ENCODE measurements at regions not wholly inside any gene's neighbourhood (a gene's known extent, or its start where the extent isn't known, plus 50 kb on each side); places are given as distances from the start of the nearest gene placed in this dataset.
"Not testable (repeated sequence)": the region's sequence is repeated elsewhere in the genome, so short reads cannot be mapped to it uniquely, and the experiment has no call there.

DNA sequence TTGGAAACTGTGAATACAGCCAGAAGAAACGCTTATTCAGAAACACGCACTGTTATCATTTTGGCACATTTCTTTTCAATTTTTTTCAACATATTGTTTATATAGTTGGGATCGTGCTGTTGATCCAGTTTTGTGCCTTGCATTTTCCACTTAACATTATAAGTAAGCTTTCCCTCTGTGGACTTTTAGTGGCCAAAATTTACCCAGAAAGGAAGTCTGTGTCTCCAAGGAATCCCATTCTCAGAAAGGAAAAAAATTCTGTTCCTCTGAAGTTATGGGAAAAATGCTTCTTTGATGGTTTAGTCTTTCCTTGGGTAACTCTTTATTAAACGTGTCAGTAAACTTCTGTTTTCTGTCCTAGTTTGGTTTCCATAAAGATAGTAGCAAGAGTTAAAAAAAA is 280.0 kb downstream of the REEP3 start:
- Mint-ChIP-seq H3K4me1 (peaks cover 5% of the 10 kb centered on the region), H3K27me3 (peaks cover 4% of the 10 kb centered on the region), H3K4me3 (no peak overlapping the region), H3K36me3 (no peaks in the 10 kb centered on the region), H3K27ac (no peak overlapping the region), H3K9me3 (no peaks in the 10 kb centered on the region)
- ATAC-seq (ENCODE audit: low read depth) = no peak
- no peak for DNase-seq (ENCODE audit: low spot score in 2 of 2)

DNA sequence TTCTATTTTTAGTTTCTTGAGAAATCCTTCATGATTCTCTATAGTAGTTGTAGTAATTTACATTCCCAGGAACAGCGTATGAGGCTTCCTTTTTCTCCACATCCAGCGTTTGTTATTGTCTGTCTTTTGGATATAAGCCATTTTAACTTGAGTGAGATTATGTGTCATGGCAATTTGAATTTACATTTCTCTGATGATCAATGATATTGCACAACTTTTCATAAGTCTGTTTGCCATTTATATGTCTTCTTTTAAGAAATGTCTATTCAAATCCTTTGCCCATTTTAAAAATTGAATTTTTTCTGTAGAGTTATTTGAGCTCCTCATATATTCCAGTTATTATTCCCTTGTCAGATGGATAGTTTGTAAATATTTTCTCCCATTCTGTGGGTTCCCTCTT is 285.1 kb downstream of the REEP3 start:
- Mint-ChIP-seq H3K4me1 (no peaks in the 10 kb centered on the region), H3K27ac (no peak overlapping the region), H3K9me3 (peaks cover 2% of the 10 kb centered on the region), H3K27me3 (peaks cover 2% of the 10 kb centered on the region), H3K4me3 (no peak overlapping the region), H3K36me3 (no peaks in the 10 kb centered on the region)
- ATAC-seq (ENCODE audit: low read depth) = no peak
- no peak for DNase-seq (ENCODE audit: low spot score in 2 of 2)

DNA sequence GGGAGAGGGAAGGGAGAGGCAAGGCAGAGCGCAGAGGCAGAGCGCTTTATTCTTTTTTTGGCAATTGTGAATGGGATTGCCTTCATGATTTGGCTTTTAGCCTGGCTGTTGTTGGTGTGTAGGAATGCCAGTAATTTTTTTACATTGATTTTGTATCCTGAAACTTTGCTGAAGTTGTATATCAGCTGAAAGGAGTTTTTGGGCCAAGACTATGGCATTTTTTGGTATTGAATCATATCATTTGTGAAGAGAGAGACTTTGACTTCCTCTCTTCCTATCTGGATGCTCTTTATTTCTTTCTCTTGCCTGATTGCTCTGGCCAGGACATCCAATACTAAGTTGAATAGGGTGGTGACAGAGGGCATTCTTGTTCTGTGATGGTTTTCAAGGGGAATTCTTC is 291.3 kb downstream of the REEP3 start:
- Mint-ChIP-seq H3K4me3 (no peak overlapping the region), H3K4me1 (no peaks in the 10 kb centered on the region), H3K27ac (no peak overlapping the region), H3K36me3 (no peaks in the 10 kb centered on the region), H3K9me3 (no peaks in the 10 kb centered on the region), H3K27me3 (peaks cover 2% of the 10 kb centered on the region)
- DNase-seq (ENCODE audit: low spot score in 2 of 2) = no peak
- ATAC-seq (ENCODE audit: low read depth) = no peak

DNA sequence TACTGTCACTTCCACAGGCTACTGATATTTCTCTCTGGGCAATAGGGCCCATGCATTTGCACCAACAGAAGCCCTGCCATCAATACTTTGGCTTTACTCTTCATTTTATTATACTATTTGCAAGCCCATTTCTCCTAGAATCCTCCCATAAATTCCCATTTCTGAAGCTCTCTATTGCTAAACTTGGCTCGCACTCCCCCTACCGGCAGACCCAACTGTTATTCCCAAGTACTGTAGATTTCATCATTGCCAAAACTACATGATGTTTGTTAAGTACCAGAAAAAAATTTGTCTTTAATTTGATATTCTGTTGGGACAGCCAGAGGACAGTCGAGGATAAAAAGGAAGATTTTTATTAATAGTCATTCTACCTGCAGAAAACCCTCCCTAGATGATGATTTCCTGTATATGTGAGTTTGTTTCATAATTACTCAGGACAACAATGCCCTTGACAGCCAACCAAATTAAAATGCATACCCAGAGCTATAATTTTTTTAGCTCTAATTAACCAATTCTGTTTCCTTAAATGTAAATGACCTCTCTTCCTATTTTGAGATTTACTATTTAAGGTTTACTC is 298.6 kb downstream of the REEP3 start:
- no peak for ATAC-seq (ENCODE audit: low read depth)
- Mint-ChIP-seq H3K4me3 (no peak overlapping the region), H3K27ac (no peak overlapping the region), H3K36me3 (no peaks in the 10 kb centered on the region), H3K27me3 (peaks cover 10% of the 10 kb centered on the region), H3K4me1 (no peaks in the 10 kb centered on the region), H3K9me3 (no peaks in the 10 kb centered on the region)
- no peak for DNase-seq (ENCODE audit: low spot score in 2 of 2)

DNA sequence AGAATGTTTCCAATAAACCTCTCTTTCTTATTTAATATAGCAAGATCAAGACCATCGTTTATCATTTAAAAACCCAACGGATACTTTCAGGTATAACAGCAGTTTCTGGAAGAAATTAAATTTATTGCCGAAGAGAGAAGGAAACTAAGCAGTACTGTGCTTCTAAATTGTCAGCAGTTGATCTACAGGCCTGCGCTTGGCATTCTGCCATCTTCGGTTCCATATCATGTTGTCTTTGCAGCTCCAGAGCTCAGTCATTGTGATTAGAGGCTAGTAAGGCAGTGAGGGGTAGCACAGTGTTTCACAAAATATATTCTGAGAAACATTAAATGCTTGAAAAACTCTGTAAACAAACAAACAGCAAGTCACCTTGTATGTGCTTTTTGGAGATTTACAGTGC is 301.3 kb downstream of the REEP3 start:
- no peaks in the 10 kb centered on the region for H3K36me3 Mint-ChIP-seq
- no peak for ATAC-seq (ENCODE audit: low read depth)
- H3K27ac Mint-ChIP-seq = no peak overlapping the region
- H3K9me3 Mint-ChIP-seq = no peaks in the 10 kb centered on the region
- H3K27me3 Mint-ChIP-seq = peaks cover 10% of the 10 kb centered on the region
- H3K4me3 Mint-ChIP-seq = no peak overlapping the region
- peaks cover 3% of the 10 kb centered on the region for H3K4me1 Mint-ChIP-seq
- DNase-seq (ENCODE audit: low spot score in 2 of 2) = no peak

DNA sequence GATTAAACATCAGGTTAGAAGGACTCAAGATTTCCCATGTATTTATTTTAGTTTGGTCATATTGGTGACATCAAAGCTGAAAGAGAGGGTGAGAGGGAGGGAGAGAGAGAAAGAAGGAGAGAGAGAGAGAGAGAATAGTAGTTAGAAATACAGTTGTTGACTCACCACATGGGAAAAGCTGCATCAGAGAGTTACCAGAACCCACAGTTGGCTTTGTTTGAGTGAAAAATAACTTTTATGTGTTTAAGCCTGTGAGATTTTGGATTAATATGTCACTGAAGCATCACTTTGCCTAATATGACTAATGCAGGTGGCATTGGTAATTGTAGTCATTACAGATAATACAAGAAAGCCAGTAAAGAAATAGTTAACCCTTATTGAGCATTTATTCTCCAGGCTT is 303.9 kb downstream of the REEP3 start:
- ATAC-seq (ENCODE audit: low read depth) (no peak), DNase-seq (ENCODE audit: low spot score in 2 of 2) (no peak)
- H3K27ac Mint-ChIP-seq = no peak overlapping the region
- H3K36me3 Mint-ChIP-seq = no peaks in the 10 kb centered on the region
- H3K4me3 Mint-ChIP-seq = no peak overlapping the region
- H3K9me3 Mint-ChIP-seq = no peaks in the 10 kb centered on the region
- peaks cover 9% of the 10 kb centered on the region for H3K27me3 Mint-ChIP-seq
- peaks cover 3% of the 10 kb centered on the region for H3K4me1 Mint-ChIP-seq

DNA sequence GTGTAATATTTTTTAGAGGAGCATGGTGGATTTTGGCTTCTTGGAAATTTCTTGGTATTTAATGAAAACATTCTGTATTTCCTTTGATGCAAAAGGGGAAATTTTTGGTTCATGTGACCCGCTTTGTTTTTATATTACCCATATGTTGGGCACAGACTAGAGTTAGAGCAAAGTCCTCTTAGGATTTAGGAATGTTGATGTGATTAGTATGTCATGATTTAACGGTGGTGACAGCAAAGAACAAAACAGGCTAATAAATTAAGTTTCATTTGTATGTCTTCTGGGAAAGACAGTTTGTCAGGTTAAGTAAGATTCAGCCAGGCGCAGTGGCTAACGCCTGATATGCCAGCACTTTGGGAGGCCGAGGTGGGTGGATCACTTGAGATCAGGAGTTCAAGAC is 304.6 kb downstream of the REEP3 start:
- Mint-ChIP-seq H3K36me3 (no peaks in the 10 kb centered on the region), H3K4me3 (no peak overlapping the region), H3K9me3 (no peaks in the 10 kb centered on the region), H3K27ac (no peak overlapping the region), H3K27me3 (peaks cover 9% of the 10 kb centered on the region), H3K4me1 (peaks cover 3% of the 10 kb centered on the region)
- no peak for ATAC-seq (ENCODE audit: low read depth)
- DNase-seq (ENCODE audit: low spot score in 2 of 2) = no peak

DNA sequence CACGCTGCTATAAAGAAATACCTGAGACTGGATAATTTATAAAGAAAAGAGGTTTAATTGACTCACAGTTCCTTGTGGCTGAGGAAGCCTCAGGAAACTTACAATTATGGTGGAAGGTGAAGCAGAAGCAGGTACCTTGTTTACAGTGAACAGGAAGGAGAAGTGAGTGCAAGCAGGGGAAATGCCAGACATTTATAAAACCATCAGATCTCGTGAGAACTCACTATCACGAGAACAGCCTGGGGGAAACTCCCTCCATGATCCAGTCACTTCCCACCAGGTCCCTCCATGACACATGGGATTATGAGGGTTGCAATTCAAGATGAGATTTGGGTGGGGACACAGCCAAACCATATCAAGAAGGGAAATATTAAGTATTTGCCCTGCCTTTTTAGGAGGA is 305.8 kb downstream of the REEP3 start:
- not testable (repeated sequence) for H3K36me3 Mint-ChIP-seq; H3K4me1 Mint-ChIP-seq; H3K9me3 Mint-ChIP-seq; H3K4me3 Mint-ChIP-seq; H3K27me3 Mint-ChIP-seq; DNase-seq (ENCODE audit: low spot score in 2 of 2)
- peak; percentile 63 for ATAC-seq (ENCODE audit: low read depth)
- peak overlapping the region; percentile 5 for H3K27ac Mint-ChIP-seq

DNA sequence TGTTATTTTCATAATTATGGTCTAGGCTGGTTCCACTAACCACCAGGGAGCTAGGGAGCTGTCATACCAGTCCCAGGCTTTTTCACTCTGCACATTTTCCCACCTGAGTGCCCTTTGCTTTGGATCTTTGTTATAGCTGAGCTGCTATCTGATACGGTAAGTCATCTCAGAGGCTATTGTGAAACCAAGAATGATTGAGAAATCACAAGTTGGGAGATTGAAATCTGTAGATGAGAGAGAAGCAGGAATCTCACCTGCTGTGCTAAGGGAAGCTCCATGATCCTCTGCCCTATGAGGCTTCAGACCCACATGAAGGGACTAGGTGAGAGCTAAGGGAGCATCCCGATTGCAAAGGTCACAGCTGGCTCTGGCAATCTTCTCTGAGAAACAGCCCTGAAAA is 307.8 kb downstream of the REEP3 start:
- no peaks in the 10 kb centered on the region for H3K9me3 Mint-ChIP-seq
- H3K27me3 Mint-ChIP-seq = peaks cover 5% of the 10 kb centered on the region
- H3K4me1 Mint-ChIP-seq = peaks cover 3% of the 10 kb centered on the region
- ATAC-seq (ENCODE audit: low read depth) = no peak
- no peak overlapping the region for H3K4me3 Mint-ChIP-seq
- H3K27ac Mint-ChIP-seq = no peak overlapping the region
- DNase-seq (ENCODE audit: low spot score in 2 of 2) = no peak
- H3K36me3 Mint-ChIP-seq = no peaks in the 10 kb centered on the region

DNA sequence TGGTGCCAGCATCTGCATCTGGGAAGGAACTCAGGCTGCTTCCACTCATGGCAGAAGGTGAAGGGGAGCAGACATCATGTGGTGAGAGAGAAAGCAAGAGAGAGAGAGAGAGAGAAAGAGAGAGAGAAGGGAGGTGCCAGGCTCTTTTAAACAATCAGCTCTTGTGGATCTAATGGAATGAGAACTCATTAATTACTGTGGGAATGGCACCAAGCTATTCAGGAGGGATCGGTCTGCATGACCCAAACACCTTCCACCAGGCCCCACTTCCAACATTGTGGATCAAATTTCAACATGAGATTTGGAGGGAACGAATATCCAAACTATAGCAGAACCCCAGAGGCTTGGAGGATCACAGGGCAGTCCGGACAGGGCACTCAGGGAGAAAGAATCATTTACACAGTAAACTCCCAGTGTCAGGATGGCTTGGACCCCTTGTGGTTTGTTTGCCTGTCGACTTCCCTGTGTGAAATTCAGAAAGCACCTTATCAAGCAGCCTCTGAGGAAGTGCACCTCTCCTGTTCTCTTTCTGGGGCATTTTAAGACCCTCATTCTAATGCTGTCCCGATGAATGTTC is 308.5 kb downstream of the REEP3 start:
- peaks cover 3% of the 10 kb centered on the region for H3K4me1 Mint-ChIP-seq
- H3K9me3 Mint-ChIP-seq = no peaks in the 10 kb centered on the region
- no peak overlapping the region for H3K4me3 Mint-ChIP-seq
- DNase-seq (ENCODE audit: low spot score in 2 of 2) (no peak), ATAC-seq (ENCODE audit: low read depth) (no peak)
- H3K36me3 Mint-ChIP-seq = no peaks in the 10 kb centered on the region
- peaks cover 5% of the 10 kb centered on the region for H3K27me3 Mint-ChIP-seq
- H3K27ac Mint-ChIP-seq = no peak overlapping the region

DNA sequence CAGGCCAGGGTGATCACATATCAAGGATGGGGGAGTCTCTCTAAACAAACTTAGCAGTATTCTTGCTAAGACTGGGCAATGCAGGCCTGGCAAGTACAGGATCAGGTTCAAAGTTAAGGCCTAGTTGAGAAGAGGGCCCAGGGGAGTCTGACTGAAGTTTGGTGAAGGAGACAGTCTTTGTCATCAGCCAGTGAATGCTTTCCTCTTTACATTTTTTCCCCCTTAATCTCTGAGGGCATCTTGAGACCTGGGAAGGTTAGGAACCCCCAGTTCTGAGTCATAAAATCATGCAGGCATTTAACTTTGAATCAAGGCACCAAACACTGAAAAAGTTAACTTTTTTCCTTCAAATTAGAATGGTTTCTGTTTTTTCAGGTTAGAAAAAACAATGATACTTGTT is 311.5 kb downstream of the REEP3 start:
- H3K27me3 Mint-ChIP-seq = peaks cover 7% of the 10 kb centered on the region
- H3K4me3 Mint-ChIP-seq = no peak overlapping the region
- ATAC-seq (ENCODE audit: low read depth) = no peak
- no peaks in the 10 kb centered on the region for H3K4me1 Mint-ChIP-seq
- no peaks in the 10 kb centered on the region for H3K9me3 Mint-ChIP-seq
- no peaks in the 10 kb centered on the region for H3K36me3 Mint-ChIP-seq
- no peak overlapping the region for H3K27ac Mint-ChIP-seq
- no peak for DNase-seq (ENCODE audit: low spot score in 2 of 2)

DNA sequence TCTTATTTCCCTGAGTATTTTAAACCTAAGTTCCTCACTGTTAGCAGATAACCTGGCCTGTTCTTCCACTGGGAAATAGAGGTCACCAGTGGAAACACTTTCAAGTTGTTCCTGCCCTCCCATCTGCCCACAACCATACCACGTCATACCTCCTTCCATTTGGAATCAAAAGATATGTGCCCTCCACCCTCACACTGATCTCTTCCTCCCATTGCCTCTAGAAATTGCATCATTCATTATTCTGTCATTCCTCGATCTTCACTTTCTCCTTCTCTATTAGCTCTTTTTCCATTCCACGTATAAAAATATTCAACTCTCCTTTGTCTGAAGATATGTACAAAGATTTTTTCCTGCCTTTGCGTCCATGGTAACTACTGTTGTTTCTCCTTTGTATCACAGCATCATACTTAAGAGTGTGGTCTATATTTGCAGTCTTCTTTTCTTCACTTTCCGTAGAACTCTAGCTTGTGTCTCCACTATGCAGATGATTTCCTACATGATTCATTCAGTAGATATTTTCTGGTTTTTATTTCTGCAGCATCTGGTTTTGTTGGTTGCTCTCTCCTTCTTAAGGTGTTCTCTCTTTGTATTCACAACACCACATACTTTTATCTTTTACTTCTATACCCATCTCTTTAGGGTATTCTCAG is 312.3 kb downstream of the REEP3 start:
- H3K36me3 Mint-ChIP-seq = no peaks in the 10 kb centered on the region
- no peaks in the 10 kb centered on the region for H3K4me1 Mint-ChIP-seq
- no peaks in the 10 kb centered on the region for H3K9me3 Mint-ChIP-seq
- H3K4me3 Mint-ChIP-seq = no peak overlapping the region
- H3K27me3 Mint-ChIP-seq = peaks cover 7% of the 10 kb centered on the region
- ATAC-seq (ENCODE audit: low read depth) (no peak), DNase-seq (ENCODE audit: low spot score in 2 of 2) (no peak)
- no peak overlapping the region for H3K27ac Mint-ChIP-seq

DNA sequence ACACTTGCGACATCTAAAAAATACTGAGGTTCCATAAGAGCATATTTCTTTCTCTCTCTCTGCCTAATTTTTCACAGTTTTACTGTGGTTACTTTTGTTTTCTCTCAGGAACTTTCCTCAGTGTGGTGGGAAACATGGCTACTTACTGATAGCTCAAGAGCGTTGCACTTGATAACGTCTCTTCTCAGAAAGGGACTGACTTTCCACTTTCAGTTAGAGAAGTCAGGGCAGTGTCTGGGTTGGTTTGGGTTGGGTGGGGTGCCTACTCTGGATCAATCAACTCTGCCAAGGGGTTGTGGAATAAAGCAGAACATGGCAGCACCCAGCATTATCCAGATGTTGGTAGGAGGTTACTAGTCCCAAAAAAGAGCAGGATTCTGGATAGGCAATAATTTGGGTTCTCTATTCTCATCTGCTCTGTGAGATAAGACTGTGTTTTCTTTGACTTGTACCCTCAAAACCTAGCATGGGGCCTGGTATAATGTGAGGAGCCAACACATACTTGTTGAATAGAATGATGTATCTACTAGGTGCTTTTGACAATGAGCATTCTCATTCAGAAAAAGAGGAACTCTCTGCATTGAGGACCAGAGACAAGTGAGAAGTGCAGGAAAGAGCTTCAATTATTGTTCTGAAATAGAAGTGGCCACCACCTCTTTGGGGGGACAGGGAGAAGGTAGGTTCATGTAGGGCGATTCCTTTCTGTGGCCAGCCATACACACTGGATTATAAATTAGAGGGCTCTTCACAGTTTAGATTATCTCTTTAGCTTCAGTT is 315.7 kb downstream of the REEP3 start:
- Mint-ChIP-seq H3K4me1 (no peaks in the 10 kb centered on the region), H3K9me3 (no peaks in the 10 kb centered on the region), H3K27ac (no peak overlapping the region), H3K4me3 (no peak overlapping the region), H3K36me3 (no peaks in the 10 kb centered on the region), H3K27me3 (peaks cover 9% of the 10 kb centered on the region)
- DNase-seq (ENCODE audit: low spot score in 2 of 2) = no peak
- ATAC-seq (ENCODE audit: low read depth) = no peak

DNA sequence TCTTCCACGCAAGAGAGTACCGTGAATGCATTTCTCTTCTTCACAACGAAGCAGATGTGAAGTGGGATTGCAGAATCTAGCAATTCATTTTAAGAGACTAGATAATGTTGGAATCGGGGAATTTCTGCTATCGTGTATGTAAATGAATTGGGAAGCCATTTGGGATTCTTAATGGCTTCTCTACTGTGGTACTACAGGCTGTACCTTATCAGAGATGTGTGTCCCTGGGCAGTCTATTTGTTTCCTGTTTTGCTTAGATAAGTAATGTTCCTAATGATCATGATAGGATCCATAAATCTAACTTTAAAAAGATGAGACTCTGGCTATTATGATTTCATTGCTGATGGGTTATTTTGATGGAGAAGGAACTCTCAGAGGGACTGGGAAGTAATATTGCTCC is 320.6 kb downstream of the REEP3 start:
- no peak overlapping the region for H3K27ac Mint-ChIP-seq

More for the DNA sequence above, 320.6 kb downstream of the REEP3 start:
- no peaks in the 10 kb centered on the region for H3K9me3 Mint-ChIP-seq
- H3K27me3 Mint-ChIP-seq = peaks cover 8% of the 10 kb centered on the region
- H3K4me1 Mint-ChIP-seq = no peaks in the 10 kb centered on the region
- H3K4me3 Mint-ChIP-seq = no peak overlapping the region
- H3K36me3 Mint-ChIP-seq = no peaks in the 10 kb centered on the region
- no peak for ATAC-seq (ENCODE audit: low read depth)
- DNase-seq (ENCODE audit: low spot score in 2 of 2) = no peak
